A549 (cell line): ENCODE measurements at regions not wholly inside any gene's neighbourhood (a gene's known extent, or its start where the extent isn't known, plus 50 kb on each side); places are given as distances from the start of the nearest gene placed in this dataset.

Experiments used
- POLR2A ChIP-seq: IDR thresholded peaks from 2 replicates; pipeline ENCODE4 v1.6.1; 2012; ENCODE audit warnings: mild to moderate bottlenecking, low read length
- RAD21 ChIP-seq, 2 experiments: fragments of >200 bp in 1 of 2; sonication (Bioruptor Twin) in 1 of 2; formaldehyde crosslinking in 1 of 2; IDR thresholded peaks in 1 of 2; conservative IDR thresholded peaks in 1 of 2; 2 replicates in 1 of 2; 3 replicates in 1 of 2; pipeline ENCODE4 v1.6.1; 2012 to 2018; ENCODE audit warnings: inconsistent platforms in 1 of 2
- TF ChIP-seq, protein P1 (sequence below): fragments of 200-600 bp; sonication (generic); IDR thresholded peaks from 2 replicates; pipeline ENCODE4 v1.6.1; 2016; ENCODE audit warnings: antibody characterized with exemption, mild to moderate bottlenecking, moderate library complexity
- TF ChIP-seq, protein P2 (sequence below): fragments of >200 bp; sonication (Bioruptor Twin); formaldehyde crosslinking; IDR thresholded peaks from 3 replicates; pipeline ENCODE4 v1.5.1; 2016

DNA sequence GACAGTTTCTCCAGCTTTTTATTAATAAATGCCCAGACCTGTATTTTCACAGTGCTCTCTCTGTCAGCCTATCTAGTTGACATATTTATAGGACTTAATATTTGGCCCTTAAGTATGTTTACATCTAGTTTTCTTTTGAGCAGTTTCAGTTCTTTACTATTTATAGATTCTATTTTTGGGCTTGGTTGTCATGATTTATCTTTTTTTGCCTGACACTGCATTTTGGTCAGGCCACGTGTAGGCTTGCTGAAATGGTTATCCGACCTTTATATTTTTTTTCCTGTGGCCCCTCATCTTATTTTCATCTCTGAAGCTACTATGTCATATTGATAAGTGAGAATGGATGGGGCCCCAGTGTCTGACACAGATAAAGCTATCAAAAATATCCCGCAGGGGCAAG is 515.4 kb upstream of the FZD8 start:
- no peak for TF ChIP-seq POLR2A
- TF ChIP-seq, protein P1, sequence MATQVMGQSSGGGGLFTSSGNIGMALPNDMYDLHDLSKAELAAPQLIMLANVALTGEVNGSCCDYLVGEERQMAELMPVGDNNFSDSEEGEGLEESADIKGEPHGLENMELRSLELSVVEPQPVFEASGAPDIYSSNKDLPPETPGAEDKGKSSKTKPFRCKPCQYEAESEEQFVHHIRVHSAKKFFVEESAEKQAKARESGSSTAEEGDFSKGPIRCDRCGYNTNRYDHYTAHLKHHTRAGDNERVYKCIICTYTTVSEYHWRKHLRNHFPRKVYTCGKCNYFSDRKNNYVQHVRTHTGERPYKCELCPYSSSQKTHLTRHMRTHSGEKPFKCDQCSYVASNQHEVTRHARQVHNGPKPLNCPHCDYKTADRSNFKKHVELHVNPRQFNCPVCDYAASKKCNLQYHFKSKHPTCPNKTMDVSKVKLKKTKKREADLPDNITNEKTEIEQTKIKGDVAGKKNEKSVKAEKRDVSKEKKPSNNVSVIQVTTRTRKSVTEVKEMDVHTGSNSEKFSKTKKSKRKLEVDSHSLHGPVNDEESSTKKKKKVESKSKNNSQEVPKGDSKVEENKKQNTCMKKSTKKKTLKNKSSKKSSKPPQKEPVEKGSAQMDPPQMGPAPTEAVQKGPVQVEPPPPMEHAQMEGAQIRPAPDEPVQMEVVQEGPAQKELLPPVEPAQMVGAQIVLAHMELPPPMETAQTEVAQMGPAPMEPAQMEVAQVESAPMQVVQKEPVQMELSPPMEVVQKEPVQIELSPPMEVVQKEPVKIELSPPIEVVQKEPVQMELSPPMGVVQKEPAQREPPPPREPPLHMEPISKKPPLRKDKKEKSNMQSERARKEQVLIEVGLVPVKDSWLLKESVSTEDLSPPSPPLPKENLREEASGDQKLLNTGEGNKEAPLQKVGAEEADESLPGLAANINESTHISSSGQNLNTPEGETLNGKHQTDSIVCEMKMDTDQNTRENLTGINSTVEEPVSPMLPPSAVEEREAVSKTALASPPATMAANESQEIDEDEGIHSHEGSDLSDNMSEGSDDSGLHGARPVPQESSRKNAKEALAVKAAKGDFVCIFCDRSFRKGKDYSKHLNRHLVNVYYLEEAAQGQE: no peak
- TF ChIP-seq RAD21 (conservative IDR thresholded peaks at IDR 0.05 in 1 of 2, IDR thresholded peaks at IDR 0.05 in 1 of 2): no peak
- TF ChIP-seq, protein P2, sequence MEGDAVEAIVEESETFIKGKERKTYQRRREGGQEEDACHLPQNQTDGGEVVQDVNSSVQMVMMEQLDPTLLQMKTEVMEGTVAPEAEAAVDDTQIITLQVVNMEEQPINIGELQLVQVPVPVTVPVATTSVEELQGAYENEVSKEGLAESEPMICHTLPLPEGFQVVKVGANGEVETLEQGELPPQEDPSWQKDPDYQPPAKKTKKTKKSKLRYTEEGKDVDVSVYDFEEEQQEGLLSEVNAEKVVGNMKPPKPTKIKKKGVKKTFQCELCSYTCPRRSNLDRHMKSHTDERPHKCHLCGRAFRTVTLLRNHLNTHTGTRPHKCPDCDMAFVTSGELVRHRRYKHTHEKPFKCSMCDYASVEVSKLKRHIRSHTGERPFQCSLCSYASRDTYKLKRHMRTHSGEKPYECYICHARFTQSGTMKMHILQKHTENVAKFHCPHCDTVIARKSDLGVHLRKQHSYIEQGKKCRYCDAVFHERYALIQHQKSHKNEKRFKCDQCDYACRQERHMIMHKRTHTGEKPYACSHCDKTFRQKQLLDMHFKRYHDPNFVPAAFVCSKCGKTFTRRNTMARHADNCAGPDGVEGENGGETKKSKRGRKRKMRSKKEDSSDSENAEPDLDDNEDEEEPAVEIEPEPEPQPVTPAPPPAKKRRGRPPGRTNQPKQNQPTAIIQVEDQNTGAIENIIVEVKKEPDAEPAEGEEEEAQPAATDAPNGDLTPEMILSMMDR: no peak
